ENCODE measurements at regions not wholly inside any gene's neighbourhood (a gene's known extent, or its start where the extent isn't known, plus 50 kb on each side); places are given as distances from the start of the nearest gene placed in this dataset.

- no peak overlapping the region for H3K27ac Mint-ChIP-seq
- no peak overlapping the region for H3K4me3 Mint-ChIP-seq
- no peak for TF ChIP-seq CTCF (IDR thresholded peaks at IDR 0.05)
Measured at GRCh38 chrX:40440866-40441265, 139.9 kb upstream of the ATP6AP2 start.

DNA sequence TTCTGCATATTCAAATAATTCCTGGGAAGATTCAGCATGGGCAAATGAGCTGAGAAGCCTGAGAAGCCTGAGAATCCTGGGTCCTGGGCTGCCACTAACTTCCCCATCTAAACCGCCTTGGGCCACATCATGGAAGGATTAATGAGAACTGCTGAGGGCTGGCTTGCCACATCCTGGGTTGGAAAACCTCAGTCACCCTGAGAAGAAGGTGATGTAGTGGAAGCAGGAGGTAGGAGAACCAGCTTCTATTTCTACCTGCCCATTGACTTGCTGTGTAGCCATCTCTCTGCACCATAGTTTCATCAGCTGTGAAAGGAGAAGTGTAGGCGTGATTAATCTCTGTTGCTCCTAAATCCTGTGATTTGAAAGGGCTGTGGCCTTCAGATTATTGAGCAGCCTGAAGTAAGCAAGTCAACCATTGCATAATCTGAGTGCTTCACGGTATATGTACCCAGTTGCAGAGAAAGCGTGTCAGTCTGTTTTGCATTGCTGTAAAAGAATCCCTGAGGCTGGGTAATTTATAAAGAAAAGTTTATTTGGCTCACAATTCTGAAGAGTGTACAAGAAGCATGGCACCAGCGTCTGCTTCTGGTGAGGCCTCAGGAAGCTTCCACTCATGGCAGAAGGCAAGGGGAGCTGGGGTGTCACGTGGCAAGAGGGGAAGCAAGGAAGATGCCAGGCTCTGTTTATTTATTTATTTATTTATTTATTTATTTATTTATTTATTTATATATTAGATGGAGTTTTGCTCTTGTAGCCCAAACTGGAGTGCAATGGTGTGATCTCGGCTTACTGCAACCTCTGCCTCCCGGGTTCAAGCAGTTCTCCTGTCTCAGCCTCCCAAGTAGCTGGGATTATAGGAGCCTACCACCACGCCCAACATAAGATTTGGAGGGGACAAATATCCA lies 140.9 kb upstream of the ATP6AP2 start:
- Mint-ChIP-seq H3K27me3 (ENCODE audit: low read depth, poor library complexity) (no peaks in the 10 kb centered on the region), H3K36me3 (ENCODE audit: low read depth) (no peaks in the 10 kb centered on the region), H3K27ac (no peak overlapping the region), H3K4me3 (no peak overlapping the region), H3K9me3 (peaks cover 24% of the 10 kb centered on the region), H3K4me1 (peaks cover 10% of the 10 kb centered on the region)
- TF ChIP-seq CTCF (IDR thresholded peaks at IDR 0.05): no peak
- DNase-seq: no peak

More at GRCh38 chrX:40440866-40441265, 139.9 kb upstream of the ATP6AP2 start:
- Mint-ChIP-seq H3K36me3 (ENCODE audit: low read depth) (no peaks in the 10 kb centered on the region), H3K4me1 (peaks cover 12% of the 10 kb centered on the region), H3K9me3 (peaks cover 18% of the 10 kb centered on the region), H3K27me3 (ENCODE audit: low read depth, poor library complexity) (no peaks in the 10 kb centered on the region)
- no peak for DNase-seq

DNA sequence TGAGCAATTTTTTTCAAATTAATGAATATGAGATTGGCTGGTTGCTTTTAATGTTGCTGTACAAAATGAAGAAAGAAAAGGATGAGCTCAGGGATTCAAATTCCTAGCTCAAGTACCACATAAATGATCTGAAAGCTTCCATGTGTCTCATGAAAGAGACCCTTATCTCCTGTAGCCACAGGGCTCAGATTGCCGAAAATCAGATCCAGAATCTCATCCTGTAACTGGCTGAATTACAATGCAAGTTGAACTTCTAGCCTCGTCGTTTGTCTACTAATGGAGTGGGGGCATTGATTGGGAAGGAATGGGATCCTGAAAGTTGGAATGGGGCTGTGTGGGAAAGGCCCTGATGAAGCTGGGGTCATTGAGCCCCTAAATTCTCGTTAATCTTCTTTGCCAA lies 143.4 kb upstream of the ATP6AP2 start:
- H3K4me3 Mint-ChIP-seq: no peak overlapping the region
- TF ChIP-seq CTCF (IDR thresholded peaks at IDR 0.05): no peak
- no peaks in the 10 kb centered on the region for H3K36me3 Mint-ChIP-seq (ENCODE audit: low read depth)
- H3K27me3 Mint-ChIP-seq (ENCODE audit: low read depth, poor library complexity): peaks cover 10% of the 10 kb centered on the region
- no peak overlapping the region for H3K27ac Mint-ChIP-seq
- H3K4me1 Mint-ChIP-seq: peaks cover 13% of the 10 kb centered on the region
- H3K9me3 Mint-ChIP-seq: peaks cover 28% of the 10 kb centered on the region
- no peak for DNase-seq

DNA sequence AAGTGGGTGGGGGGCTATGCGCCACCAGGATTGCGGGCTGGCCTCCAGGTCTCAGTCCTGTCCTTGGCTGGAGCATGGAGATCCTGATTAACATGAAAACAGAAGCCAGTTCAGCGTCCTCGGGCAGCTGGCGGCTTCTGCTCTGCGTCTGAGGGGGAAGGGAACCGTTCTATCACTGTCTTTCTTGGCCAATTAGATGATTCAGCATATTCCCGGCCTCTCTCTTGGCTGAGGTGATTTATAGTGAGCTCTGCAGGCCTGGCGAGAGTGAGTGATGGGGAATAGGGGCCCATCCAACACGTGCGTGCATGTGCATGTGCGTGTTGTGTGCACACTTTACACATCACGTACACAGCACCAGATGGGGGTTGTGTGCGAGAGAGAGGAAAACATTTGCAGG lies 145.8 kb upstream of the ATP6AP2 start:
- peaks cover 13% of the 10 kb centered on the region for H3K4me1 Mint-ChIP-seq
- no peaks in the 10 kb centered on the region for H3K36me3 Mint-ChIP-seq (ENCODE audit: low read depth)
- peak overlapping the region; percentile 30 for H3K4me3 Mint-ChIP-seq
- H3K9me3 Mint-ChIP-seq: peaks cover 46% of the 10 kb centered on the region
- H3K27me3 Mint-ChIP-seq (ENCODE audit: low read depth, poor library complexity): peaks cover 10% of the 10 kb centered on the region
- H3K27ac Mint-ChIP-seq: peak overlapping the region; percentile 75
- DNase-seq: peak; percentile 18
- TF ChIP-seq CTCF (IDR thresholded peaks at IDR 0.05): no peak

DNA sequence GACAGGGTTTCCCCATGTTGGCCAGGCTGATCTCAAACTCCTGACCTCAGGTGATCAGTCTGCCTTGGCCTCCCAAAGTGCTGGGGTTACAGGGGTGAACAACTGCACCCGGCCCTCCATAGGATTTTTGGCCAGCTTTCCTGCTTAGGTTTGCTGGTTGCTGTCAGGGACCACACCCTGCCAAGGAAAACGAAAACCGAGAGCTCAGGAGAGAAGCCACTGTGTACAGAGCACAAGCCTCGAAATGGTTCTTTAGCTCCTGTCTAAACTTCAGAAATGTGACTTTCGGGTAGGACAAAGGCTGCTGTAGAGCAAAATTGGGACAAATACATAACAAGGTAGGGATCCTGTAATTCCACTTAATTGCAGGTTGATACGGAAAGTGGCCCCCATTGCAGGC lies 146.3 kb upstream of the ATP6AP2 start:
- peaks cover 10% of the 10 kb centered on the region for H3K27me3 Mint-ChIP-seq (ENCODE audit: low read depth, poor library complexity)
- peaks cover 13% of the 10 kb centered on the region for H3K4me1 Mint-ChIP-seq
- DNase-seq: no peak
- no peak overlapping the region for H3K27ac Mint-ChIP-seq
- peaks cover 46% of the 10 kb centered on the region for H3K9me3 Mint-ChIP-seq
- no peaks in the 10 kb centered on the region for H3K36me3 Mint-ChIP-seq (ENCODE audit: low read depth)
- TF ChIP-seq CTCF (IDR thresholded peaks at IDR 0.05): no peak
- no peak overlapping the region for H3K4me3 Mint-ChIP-seq

- Mint-ChIP-seq H3K4me3 (no peak overlapping the region), H3K9me3 (peaks cover 52% of the 10 kb centered on the region), H3K4me1 (peaks cover 13% of the 10 kb centered on the region), H3K27ac (no peak overlapping the region), H3K27me3 (ENCODE audit: low read depth, poor library complexity) (peaks cover 10% of the 10 kb centered on the region), H3K36me3 (ENCODE audit: low read depth) (no peaks in the 10 kb centered on the region)
- no peak for TF ChIP-seq CTCF (IDR thresholded peaks at IDR 0.05)
- no peak for DNase-seq
Measured at GRCh38 chrX:40433160-40433559, 147.6 kb upstream of the ATP6AP2 start.

Measured in nephron progenitor cell (in vitro differentiated cells).